KBM-7 (cell line): ENCODE measurements at regions not wholly inside any gene's neighbourhood (a gene's known extent, or its start where the extent isn't known, plus 50 kb on each side); places are given as distances from the start of the nearest gene placed in this dataset.
"Not testable (repeated sequence)": the region's sequence is repeated elsewhere in the genome, so short reads cannot be mapped to it uniquely, and the experiment has no call there.

Experiments
- DNase-seq: peaks from one replicate; pipeline ENCODE4 v3.0.0-alpha.2; 2015
- in situ Hi-C: fragments of 300-500 bp; cut with MboI; formaldehyde crosslinking; loops from 2 replicates; pipeline ENCODE4 v1.14.3; 2020; ENCODE audit warnings: low sequenced_read_pairs, low pct_unique_long_range_greater_than_20kb, mixed read lengths

DNA sequence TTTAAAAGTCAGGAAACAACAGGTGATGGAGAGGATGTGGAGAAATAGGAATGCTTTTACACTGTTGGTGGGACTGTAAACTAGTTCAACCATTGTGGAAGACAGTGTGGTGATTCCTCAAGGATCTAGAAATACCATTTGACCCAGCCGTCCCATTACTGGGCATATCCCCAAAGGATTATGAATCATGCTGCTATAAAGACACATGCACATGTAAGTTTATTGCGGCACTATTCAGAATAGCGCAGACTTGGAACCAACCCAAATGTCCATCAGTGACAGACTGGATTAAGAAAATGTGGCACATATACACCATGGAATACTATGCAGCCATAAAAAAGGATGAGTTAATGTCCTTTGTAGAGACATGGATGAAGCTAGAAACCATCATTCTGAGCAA is 359.8 kb upstream of the CCDC179 start:
- DNase-seq, in situ Hi-C loops: not testable (repeated sequence)

DNA sequence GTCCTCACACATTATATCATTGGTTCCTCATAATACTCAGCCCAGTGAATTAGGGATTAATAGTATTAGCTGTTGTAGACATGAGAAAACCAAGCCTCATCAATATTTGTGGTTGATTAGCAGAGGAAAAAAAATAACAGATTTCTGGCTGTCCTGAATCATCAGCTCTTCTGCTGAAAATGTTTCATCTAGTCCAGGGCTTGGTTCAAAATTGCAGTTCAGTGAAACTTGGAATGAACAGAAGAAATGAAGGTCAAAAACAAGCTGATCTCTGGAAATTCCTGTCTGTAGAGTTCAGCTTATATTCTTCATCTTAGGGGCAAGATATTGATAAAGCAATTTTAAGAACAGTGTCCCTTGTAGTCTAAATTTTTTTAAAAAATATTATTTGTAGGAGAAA is 361.1 kb upstream of the CCDC179 start:
- in situ Hi-C loops = no loop called here
- DNase-seq = no peak

DNA sequence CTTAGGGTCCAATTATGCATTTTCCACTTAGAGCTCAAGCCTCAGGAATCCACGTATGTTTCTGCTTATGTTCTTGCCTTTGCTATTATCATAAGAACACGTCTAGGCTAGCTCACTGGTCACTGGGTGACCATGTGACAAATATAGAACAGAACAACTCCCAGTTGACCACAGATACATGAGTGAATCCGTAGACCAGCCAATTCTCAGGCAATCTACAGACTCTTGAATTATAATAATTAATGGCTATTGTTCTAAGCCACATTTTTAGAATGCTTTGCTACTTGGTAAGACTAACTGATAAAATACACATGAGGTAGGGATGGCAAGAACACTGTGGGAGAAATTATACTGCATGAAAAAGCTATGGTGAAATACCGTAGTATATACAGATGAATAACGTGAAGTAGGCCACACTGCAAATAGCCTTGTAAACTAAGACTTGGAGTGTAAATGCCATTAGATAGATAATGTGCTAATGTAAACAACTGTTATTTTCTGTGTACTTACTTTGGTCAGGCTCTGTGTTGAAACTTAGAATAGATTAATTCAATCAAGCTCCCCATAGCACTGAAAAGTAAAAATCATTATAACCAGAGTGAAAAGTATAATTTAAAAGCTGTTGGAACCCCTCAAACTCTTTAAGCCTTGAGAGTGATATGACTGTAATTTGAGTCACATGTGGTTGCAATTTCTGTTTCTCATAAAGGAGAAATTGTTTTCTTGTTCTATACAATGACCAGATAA is 366.2 kb upstream of the CCDC179 start:
- in situ Hi-C loops = no loop called here
- no peak for DNase-seq

DNA sequence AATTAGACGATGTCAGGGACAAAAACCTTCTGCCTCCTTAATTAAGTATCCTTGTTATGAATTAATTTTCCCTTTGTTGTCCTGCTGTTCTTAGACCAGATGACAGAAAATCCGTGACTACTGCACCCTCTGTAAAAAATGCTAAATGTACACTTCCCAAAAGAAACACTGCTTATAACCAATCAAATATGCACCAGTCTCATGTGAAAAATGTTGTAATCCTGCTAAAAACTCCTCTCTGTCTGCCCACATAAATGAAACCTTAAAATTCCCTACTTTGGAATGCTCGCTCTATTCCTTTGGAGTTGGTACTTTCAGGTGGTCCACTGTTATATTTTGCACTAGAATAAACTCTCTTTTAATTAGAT is 366.8 kb upstream of the CCDC179 start:
- in situ Hi-C loops = no loop called here
- no peak for DNase-seq

DNA sequence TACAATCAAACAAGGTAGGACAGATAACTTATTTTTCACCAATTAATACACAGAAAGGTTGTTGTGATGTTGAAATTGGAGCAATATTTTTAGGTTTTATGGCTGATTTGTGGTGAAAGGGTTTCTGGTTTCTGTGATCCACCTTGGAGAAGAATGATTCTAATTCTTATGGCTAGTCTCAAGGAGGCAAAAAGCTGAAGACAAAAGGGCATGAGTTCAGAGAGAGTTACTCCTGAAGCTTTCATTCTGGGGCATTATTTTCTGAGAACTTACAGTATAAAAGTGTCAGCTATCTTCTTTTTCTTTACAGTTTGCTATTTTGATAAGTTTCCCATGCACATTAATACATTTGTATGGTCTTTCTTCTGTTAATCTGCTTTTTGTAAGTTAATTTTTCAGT is 372.4 kb upstream of the CCDC179 start:
- in situ Hi-C loops = no loop called here
- DNase-seq = no peak

DNA sequence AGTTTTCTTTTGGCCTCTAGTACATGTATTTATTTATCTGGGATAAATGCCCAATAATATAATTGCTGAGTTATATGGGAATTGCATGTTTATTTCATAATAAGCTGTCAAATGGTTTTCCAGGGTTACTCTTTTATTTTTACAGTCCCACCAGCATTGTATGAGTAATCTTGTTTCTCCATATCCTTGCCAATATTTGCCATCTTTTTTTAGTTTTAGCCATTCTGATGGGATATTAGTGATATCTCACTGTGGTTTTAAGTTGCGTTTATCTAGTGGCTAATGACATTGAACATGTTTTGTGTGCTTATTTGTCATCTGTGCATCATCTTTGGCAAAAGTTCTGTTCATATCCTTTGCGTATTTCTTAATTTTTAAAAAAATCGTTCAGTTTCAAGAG is 372.8 kb upstream of the CCDC179 start:
- in situ Hi-C loops = no loop called here
- no peak for DNase-seq

DNA sequence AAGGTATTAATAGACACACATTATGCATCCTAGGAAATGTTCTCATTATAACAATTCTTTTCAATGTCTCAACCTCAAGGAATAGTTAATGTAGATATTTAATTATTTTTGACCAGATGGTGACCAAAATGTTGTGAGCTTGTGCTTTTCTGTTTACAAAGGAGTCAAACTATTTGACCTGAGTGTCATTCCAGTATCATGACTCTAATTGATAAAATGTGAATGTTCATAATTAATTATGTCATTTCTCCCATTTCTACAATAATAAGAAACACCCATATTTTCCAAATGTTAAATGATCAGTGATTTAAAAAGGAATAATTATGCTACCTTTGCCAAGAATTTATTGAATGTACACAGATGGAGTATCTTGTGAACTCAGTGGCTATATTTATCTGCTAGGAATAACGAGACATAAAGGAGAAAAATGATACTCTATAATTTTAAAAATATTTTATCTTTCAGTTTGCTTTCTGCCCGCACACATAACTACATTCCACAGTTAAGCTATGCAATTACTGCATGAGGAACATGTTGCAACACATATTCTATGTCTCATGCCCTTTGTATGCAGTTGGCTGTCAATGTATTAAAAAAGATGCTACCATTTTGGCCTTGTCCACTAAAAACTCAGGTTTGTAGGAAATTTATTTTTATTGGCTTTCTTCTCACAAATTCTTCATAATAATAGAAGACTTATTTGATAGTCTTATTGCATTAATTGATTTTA is 376.7 kb upstream of the CCDC179 start:
- DNase-seq = no peak
- in situ Hi-C loops = no loop called here

DNA sequence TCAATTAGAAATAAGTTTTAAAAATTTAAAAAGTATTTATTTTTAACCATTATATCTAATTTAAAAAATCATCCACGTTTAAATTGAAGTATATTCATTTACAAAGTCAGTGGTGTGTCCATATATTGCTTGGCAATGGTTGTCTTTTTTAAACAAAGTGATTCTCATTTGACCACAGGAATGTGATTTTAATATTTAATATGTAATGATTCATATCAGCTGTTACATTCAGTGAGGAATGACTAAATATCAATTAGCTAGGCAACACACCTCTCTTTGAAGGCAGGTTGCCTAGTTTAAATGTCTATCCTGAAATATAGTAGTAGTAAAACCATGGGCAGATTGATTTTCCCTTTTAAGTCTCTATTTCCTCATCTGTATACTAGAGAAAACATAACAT is 392.2 kb upstream of the CCDC179 start:
- in situ Hi-C loops = no loop called here

DNA sequence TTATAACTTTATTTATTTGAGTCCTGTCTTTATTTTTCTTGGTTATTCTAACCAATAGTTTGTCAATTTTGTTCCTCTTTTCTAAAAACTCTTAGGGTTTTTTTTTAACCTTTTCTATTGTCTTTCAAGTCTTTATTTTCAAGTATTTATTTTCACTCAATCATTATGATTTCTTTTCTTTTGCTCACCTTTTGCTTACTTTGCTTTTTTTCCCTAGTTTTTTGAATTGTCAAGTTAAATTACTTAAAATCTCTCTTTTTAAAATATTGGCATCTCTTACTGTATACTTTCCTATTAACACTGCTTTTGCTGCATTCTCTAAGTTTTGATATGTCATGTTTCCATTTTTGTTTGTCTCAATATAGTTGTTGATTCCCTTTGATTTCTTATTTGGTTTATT is 396.8 kb upstream of the CCDC179 start:
- no peak for DNase-seq
- in situ Hi-C loops = no loop called here

More for the DNA sequence above, 392.2 kb upstream of the CCDC179 start:
- DNase-seq = no peak

DNA sequence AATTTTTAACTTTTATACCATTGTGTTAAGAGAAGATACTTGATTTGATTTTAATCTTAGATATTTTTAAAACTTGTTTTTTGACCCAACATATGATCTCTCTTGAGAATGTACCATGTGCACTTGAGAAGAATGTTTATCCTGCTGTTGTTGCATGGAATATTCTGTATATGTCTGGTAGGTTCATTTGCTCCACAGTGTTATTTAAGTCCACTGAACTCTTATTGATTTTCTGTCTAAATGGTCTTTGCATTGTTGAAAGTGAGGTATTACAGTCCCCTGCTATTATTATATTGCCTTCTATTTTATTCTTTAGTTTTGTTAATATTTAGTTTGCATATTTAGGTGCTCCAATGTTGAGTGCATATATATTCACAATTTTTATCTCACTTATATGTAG is 397.3 kb upstream of the CCDC179 start:
- in situ Hi-C loops = no loop called here
- DNase-seq = no peak

DNA sequence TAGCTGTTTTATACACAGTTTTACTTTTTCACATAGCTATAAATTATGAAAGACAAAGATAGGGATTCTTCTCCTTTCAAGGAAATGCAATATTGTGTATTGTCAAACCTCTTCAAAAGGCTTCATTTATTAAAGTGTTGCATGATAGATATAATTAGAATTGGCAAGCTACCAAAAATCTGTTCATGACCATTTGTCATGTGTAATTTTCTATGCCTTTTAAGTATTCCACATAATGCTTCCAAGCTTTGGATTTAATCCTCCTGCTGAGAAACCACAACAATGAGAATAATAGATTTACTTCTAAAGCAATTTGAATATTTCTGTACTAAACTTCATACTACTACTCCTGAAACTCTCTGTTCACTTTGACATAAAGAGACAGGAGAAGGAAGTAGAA is 403.2 kb upstream of the CCDC179 start:
- in situ Hi-C loops = no loop called here

DNA sequence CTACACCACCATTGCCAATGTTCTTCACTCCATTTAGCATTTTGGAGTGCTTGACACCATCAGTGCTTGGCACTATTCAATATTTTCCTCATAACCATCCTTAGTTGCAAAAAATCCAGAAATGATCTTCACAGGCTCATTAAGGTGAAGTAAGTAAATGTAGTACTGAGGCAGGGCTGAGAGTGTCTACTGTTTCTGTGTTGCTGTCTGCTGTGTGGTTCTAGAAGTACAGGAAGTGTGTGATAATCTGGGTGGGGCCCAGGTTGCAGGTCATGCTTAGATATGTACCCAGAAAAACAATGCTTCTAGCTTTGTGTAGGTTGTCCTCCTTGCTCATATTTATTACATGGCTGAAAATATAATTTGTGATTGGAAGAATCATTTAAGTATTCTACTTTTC is 411.8 kb upstream of the CCDC179 start:
- in situ Hi-C loops = no loop called here

More for the DNA sequence above, 403.2 kb upstream of the CCDC179 start:
- no peak for DNase-seq

DNA sequence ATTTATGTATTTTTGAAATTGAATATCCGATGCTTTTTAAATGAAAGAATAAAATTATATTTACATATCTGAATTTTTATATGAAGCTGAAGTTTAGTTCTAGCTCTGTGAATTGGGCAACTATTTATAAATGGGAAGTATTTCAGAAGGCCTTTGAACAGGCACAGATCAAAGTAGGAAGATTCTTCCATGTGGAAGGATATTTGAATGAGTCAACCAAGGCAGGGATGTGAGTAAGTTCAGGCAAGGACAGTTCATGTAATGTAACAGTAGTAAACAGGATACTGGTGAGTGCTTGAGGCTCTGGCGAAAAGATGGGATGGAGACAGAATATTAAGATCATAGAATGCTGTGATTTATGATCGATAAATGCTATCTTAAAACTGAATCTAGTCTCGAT is 417.8 kb upstream of the CCDC179 start:
- in situ Hi-C loops = no loop called here
- no peak for DNase-seq

More for the DNA sequence above, 411.8 kb upstream of the CCDC179 start:
- DNase-seq = no peak

DNA sequence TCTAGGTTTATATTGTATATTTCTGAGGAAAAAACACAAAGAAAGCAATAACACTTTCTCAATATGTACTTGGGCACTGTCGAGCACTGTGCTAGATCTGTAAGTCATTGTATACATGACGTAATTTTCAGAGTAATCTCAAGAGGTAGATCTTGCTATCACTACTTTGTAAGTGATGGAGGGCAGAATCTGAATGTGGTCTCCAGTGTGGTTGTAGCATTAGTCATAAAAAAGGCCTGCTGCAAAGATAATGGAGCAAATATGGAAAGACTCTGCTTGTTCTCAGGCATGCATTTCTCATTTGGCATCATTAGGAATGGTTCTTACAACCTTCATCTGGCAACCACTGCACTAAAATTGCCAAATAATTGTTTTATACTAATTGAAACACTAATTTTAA is 419.8 kb upstream of the CCDC179 start:
- no peak for DNase-seq
- in situ Hi-C loops = no loop called here

DNA sequence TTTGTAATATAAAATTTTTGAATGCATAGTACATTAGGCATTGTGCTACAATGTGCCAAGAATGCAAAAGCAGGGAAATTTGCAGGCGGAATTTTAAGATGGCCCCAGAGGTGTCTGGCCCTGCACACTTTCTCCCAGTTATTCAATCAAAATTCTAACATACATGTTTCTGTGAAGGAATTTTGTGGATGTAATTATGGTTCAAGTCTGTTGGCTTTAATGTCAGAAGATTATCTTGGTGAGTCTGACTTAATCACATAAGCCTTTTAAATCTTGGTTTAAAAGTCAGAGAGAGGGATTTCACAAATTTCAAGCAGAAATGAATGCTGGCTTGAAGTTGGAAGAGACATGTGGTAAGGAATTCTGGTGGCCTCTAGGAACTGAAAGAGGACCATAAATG is 423.4 kb upstream of the CCDC179 start:
- in situ Hi-C loops = no loop called here
- no peak for DNase-seq

DNA sequence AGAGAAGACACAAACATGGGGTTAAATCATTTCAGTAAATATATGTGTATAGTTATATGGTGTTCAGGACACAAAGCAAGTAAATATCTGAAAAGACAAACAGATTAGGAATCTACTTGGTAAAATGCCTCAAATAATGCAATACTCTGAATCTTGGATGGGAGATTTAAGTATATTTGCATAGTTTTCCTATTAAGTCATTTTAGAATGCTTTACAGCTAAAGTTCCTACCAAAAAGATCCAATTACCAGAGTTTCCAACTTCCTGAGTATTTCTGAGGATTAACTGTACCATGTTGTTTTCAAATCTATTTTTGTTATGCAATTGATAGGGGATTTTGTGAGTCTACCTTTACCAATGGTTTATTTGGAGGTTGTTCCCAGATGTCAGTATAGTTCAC is 424.4 kb upstream of the CCDC179 start:
- in situ Hi-C loops = no loop called here
- DNase-seq = no peak

DNA sequence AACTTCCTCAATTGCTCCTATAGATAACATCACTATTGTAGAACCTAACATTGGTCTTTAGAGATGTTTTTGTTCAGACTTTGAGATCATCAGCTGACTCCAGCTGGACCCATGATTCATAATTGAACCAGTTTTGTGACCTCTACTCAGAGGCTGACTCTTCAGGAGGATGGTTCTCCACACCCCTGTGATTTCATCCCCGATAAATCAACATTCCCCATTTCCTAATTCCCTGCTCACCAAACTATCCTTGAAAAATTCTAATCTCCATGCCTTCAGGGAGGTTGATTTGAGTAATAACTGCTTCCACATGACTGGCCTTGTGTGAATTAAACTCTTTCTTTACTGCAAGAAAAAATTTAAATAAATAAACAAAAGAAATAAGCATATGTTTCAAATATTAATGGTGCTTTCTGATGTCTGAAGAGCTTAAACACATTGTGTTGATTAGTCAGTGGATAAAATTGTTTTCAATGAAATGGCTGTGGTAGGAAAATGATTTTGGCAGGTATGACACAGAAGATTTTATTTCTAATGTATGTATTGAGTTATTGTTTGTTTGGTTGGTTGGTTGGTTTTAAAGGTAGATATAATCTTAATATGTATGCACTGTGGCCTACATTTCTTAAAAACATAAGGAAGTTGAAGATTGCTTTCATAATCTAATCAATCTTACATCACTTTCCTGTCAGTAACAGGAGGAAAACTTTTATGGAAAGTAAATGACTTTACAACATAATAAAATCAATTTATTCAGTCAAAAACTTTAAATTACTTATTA is 427.9 kb upstream of the CCDC179 start:
- in situ Hi-C loops = no loop called here
- DNase-seq = no peak

DNA sequence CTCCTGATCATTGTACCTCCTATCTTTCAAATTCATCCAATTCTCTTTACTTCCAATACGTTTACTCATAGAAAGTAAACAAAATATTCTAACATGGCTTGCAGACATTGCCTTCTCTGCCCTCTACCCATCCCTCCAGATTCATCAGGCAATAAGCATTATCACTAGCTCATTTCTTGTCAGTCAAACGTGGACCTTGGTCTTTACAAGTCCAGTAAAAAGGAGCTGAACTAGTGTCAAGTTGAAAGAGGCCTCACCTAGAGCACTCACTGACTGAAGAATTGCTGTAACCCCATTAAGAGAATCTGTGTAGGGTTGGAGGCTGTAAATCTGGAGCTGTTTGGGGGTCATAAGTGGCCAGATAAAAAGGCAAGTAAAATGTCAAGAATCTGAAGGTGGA is 435.0 kb upstream of the CCDC179 start:
- in situ Hi-C loops = no loop called here
- DNase-seq = no peak

DNA sequence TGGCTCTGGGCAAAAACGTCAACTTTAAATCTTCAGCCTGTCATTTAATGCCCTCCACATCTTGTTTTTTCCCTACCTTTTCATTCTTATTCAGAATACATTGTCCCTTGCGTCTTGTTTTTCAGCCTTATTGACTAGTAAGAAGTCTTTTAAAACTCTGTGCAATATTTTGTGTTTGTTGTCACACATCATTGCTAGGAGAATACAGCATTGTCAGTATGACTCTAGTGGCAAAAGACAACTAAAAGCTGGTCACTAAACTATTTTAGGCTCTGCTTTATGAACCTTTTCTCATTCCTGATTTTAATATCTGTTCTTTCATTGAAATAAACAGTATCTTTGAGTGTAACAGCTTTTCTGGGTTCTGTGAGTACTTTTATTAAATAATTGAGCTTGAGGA is 447.8 kb upstream of the CCDC179 start:
- in situ Hi-C loops = no loop called here
- DNase-seq = no peak

DNA sequence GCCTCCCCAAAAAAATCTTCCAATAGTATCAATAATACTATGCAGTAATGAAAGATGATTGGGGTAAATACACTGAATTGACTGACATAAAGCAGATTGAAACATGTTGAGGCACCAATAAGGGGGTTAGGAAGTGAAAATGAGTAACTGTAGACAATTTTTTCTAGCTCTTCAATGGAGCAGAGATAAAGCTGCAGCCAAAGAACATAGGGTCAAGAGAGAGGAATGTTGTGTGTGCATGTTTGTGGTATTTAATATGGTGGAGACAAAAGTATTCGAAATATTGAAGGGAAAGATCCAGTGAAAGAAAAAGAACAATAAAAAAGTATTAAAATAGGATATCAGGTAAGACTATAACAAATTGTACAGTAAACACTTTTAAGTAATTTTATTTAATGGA is 450.0 kb upstream of the CCDC179 start:
- no peak for DNase-seq
- in situ Hi-C loops = no loop called here
